Spleen (tissue), 7 donors: ENCODE measurements at regions not wholly inside any gene's neighbourhood (a gene's known extent, or its start where the extent isn't known, plus 50 kb on each side); places are given as distances from the start of the nearest gene placed in this dataset.

Experiments
- CTCF ChIP-seq, 11 experiments: fragments of 200-600 bp in 7 of 11; fragments of 450-650 bp in 4 of 11; sonication (generic) in 4 of 11; IDR thresholded peaks in 8 of 11; conservative IDR thresholded peaks in 3 of 11; 1 replicate in 7 of 11; 2 replicates in 4 of 11; pipeline versions ENCODE4 v1.4.0 to v1.8.0; 2016 to 2021; ENCODE audit warnings: antibody characterized with exemption in 11 of 11, inconsistent platforms in 4 of 11, mild to moderate bottlenecking in 1 of 11
- POLR2AphosphoS5 ChIP-seq, 3 donors: sonication (generic); formaldehyde crosslinking; IDR thresholded peaks; one replicate each; pipeline ENCODE4 v1.5.1; 2017; ENCODE audit warnings: antibody characterized with exemption in 3 of 3
- donor health status: DM: no; HTN: no; CAD: no; lungs with moderate emphysema.
- donor health status: DM: no; HTN: no; CAD: no.
- donor health status: DM: no; HTN: no; CAD: no.

GRCh38 chr16:85194307-85195270 lies 82.3 kb upstream of the CIBAR2 start:
- TF ChIP-seq POLR2AphosphoS5 (IDR thresholded peaks at IDR 0.05) (no peak), CTCF (IDR thresholded peaks at IDR 0.05 in 8 of 11, conservative IDR thresholded peaks at IDR 0.05 in 3 of 11) (no peak)
